ENCODE measurements at regions not wholly inside any gene's neighbourhood (a gene's known extent, or its start where the extent isn't known, plus 50 kb on each side); places are given as distances from the start of the nearest gene placed in this dataset.

DNA sequence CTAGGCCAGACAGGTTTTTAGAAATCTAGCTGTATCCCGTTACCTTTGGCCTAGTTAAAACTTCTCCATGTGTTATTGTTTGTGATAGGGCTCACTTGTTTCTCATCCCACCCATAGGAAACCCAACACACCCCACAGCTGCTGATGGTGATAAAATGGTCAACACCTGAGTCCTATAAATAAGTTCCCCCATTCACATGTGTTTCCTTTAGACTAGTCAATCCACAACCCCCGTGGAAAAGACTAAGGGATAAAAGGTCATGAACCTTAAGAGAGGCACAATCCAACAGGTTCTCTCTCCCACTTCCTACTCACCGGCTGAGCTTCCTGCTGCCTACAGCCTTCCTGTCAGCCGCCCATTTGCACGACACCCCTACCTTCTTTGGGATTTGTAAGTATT is 768.4 kb downstream of the JRKL start:
- BruUV-seq (replicated peaks), result no TSS peak
- Histone ChIP-seq H3K4me1 (ENCODE audit: control insufficient read depth, insufficient read depth, low read length) (no peaks in the 10 kb centered on the region), H3K9me3 (replicated peaks; ENCODE audit: control insufficient read depth, insufficient read depth, low read length) (no peaks in the 10 kb centered on the region), H3K4me3 (no peak overlapping the region), H3K36me3 (ENCODE audit: control insufficient read depth in 2 of 2, insufficient read depth in 2 of 2, low read length in 1 of 2) (no peaks in the 10 kb centered on the region), H3K79me2 (ENCODE audit: control insufficient read depth, insufficient read depth, low read length) (no peaks in the 10 kb centered on the region), H3K27ac (ENCODE audit: control insufficient read depth, insufficient read depth) (no peak overlapping the region), H4K20me1 (ENCODE audit: control insufficient read depth, insufficient read depth) (no peaks in the 10 kb centered on the region), H3K27me3 (replicated peaks in 1 of 2; ENCODE audit: control insufficient read depth in 2 of 2, insufficient read depth in 2 of 2, low read length in 1 of 2) (no peaks in the 10 kb centered on the region), H3K4me2 (ENCODE audit: control insufficient read depth, insufficient read depth) (no peak overlapping the region), H2AFZ (ENCODE audit: control insufficient read depth, low read depth, low read length) (no peak overlapping the region), H3K9ac (ENCODE audit: control insufficient read depth, insufficient read depth, low read length) (no peak overlapping the region)
- FAIRE-seq, result no peak
- ChIA-PET CTCF (interaction anchor here (1.2 to 1.8 kb wide), 2 partner anchors 14 to 17 kb away, joined by 4 read pairs; no protein-coding TSS in a partner anchor), POLR2A (no interaction called here), RAD21 (ENCODE audit: unreplicated experiment) (no interaction called here), SMC1A (ENCODE audit: uncharacterized antibody, unreplicated experiment) (interaction anchor here (1.2 kb wide), 1 partner anchor 14 kb away, joined by 4 read pairs; no protein-coding TSS in a partner anchor)
- intact Hi-C loops (cut with micrococcal nuclease; ENCODE audit: unreplicated experiment) (no loop called here), in situ Hi-C loops (cut with MboI) (no loop called here)
- DNase-seq (ENCODE audit: low read depth, low spot score), result no peak
- TF ChIP-seq, protein P1, sequence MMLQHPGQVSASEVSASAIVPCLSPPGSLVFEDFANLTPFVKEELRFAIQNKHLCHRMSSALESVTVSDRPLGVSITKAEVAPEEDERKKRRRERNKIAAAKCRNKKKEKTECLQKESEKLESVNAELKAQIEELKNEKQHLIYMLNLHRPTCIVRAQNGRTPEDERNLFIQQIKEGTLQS (IDR thresholded peaks at IDR 0.05; ENCODE audit: borderline replicate concordance, extremely low read depth, low read depth, low read length), result no peak
- TF ChIP-seq IKZF1 (conservative IDR thresholded peaks at IDR 0.05), result no peak
- TF ChIP-seq, protein P2, sequence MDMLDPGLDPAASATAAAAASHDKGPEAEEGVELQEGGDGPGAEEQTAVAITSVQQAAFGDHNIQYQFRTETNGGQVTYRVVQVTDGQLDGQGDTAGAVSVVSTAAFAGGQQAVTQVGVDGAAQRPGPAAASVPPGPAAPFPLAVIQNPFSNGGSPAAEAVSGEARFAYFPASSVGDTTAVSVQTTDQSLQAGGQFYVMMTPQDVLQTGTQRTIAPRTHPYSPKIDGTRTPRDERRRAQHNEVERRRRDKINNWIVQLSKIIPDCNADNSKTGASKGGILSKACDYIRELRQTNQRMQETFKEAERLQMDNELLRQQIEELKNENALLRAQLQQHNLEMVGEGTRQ (IDR thresholded peaks at IDR 0.05; ENCODE audit: borderline replicate concordance, low read depth, low read length), result no peak
- TF ChIP-seq, protein P3, sequence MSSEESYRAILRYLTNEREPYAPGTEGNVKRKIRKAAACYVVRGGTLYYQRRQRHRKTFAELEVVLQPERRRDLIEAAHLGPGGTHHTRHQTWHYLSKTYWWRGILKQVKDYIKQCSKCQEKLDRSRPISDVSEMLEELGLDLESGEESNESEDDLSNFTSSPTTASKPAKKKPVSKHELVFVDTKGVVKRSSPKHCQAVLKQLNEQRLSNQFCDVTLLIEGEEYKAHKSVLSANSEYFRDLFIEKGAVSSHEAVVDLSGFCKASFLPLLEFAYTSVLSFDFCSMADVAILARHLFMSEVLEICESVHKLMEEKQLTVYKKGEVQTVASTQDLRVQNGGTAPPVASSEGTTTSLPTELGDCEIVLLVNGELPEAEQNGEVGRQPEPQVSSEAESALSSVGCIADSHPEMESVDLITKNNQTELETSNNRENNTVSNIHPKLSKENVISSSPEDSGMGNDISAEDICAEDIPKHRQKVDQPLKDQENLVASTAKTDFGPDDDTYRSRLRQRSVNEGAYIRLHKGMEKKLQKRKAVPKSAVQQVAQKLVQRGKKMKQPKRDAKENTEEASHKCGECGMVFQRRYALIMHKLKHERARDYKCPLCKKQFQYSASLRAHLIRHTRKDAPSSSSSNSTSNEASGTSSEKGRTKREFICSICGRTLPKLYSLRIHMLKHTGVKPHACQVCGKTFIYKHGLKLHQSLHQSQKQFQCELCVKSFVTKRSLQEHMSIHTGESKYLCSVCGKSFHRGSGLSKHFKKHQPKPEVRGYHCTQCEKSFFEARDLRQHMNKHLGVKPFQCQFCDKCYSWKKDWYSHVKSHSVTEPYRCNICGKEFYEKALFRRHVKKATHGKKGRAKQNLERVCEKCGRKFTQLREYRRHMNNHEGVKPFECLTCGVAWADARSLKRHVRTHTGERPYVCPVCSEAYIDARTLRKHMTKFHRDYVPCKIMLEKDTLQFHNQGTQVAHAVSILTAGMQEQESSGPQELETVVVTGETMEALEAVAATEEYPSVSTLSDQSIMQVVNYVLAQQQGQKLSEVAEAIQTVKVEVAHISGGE (CRISPR knock-in tag; IDR thresholded peaks at IDR 0.05), result no peak
- TF ChIP-seq ZNF274 (IDR thresholded peaks at IDR 0.05; ENCODE audit: insufficient read depth, insufficient read length), result no peak
- TF ChIP-seq PML (IDR thresholded peaks at IDR 0.05; ENCODE audit: low read length), result no peak
- no peak for TF ChIP-seq SIX5 (IDR thresholded peaks at IDR 0.05; ENCODE audit: low read depth, low read length, severe bottlenecking)
- no peak for TF ChIP-seq ZNF384 (IDR thresholded peaks at IDR 0.05; ENCODE audit: borderline replicate concordance, low read depth, low read length)
- no peak for TF ChIP-seq BHLHE40 (IDR thresholded peaks at IDR 0.05; ENCODE audit: borderline replicate concordance in 1 of 2, low read depth in 2 of 2, low read length in 1 of 2)
- TF ChIP-seq, protein P4, sequence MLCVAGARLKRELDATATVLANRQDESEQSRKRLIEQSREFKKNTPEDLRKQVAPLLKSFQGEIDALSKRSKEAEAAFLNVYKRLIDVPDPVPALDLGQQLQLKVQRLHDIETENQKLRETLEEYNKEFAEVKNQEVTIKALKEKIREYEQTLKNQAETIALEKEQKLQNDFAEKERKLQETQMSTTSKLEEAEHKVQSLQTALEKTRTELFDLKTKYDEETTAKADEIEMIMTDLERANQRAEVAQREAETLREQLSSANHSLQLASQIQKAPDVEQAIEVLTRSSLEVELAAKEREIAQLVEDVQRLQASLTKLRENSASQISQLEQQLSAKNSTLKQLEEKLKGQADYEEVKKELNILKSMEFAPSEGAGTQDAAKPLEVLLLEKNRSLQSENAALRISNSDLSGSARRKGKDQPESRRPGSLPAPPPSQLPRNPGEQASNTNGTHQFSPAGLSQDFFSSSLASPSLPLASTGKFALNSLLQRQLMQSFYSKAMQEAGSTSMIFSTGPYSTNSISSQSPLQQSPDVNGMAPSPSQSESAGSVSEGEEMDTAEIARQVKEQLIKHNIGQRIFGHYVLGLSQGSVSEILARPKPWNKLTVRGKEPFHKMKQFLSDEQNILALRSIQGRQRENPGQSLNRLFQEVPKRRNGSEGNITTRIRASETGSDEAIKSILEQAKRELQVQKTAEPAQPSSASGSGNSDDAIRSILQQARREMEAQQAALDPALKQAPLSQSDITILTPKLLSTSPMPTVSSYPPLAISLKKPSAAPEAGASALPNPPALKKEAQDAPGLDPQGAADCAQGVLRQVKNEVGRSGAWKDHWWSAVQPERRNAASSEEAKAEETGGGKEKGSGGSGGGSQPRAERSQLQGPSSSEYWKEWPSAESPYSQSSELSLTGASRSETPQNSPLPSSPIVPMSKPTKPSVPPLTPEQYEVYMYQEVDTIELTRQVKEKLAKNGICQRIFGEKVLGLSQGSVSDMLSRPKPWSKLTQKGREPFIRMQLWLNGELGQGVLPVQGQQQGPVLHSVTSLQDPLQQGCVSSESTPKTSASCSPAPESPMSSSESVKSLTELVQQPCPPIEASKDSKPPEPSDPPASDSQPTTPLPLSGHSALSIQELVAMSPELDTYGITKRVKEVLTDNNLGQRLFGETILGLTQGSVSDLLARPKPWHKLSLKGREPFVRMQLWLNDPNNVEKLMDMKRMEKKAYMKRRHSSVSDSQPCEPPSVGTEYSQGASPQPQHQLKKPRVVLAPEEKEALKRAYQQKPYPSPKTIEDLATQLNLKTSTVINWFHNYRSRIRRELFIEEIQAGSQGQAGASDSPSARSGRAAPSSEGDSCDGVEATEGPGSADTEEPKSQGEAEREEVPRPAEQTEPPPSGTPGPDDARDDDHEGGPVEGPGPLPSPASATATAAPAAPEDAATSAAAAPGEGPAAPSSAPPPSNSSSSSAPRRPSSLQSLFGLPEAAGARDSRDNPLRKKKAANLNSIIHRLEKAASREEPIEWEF (IDR thresholded peaks at IDR 0.05; ENCODE audit: insufficient replicate concordance, low read depth, low read length), result no peak
- TF ChIP-seq FOXM1 (IDR thresholded peaks at IDR 0.05; ENCODE audit: low read depth, low read length), result no peak
- no peak for TF ChIP-seq HDGF (IDR thresholded peaks at IDR 0.05)
- TF ChIP-seq, protein P5, sequence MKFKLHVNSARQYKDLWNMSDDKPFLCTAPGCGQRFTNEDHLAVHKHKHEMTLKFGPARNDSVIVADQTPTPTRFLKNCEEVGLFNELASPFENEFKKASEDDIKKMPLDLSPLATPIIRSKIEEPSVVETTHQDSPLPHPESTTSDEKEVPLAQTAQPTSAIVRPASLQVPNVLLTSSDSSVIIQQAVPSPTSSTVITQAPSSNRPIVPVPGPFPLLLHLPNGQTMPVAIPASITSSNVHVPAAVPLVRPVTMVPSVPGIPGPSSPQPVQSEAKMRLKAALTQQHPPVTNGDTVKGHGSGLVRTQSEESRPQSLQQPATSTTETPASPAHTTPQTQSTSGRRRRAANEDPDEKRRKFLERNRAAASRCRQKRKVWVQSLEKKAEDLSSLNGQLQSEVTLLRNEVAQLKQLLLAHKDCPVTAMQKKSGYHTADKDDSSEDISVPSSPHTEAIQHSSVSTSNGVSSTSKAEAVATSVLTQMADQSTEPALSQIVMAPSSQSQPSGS (IDR thresholded peaks at IDR 0.05; ENCODE audit: low read length), result no peak
- 8% methylated on average over 5 of the region's 5 CpGs for WGBS (ENCODE audit: insufficient coverage, insufficient replicate concordance, low lambda C conversion rate, missing lambda C conversion rate)
- no peak for ATAC-seq

Measured in GM12878 (cell line).